Mesenchymal stem cell (in vitro differentiated cells and primary cell): ENCODE measurements at regions not wholly inside any gene's neighbourhood (a gene's known extent, or its start where the extent isn't known, plus 50 kb on each side); places are given as distances from the start of the nearest gene placed in this dataset.
"Not testable (repeated sequence)": the region's sequence is repeated elsewhere in the genome, so short reads cannot be mapped to it uniquely, and the experiment has no call there.

Experiments used
- DNase-seq: peaks from one replicate; pipeline ENCODE4 v3.0.0-alpha.2; 2013
- H2AFZ ChIP-seq: one replicate; pipeline ENCODE4 v1.6.1; 2013; ENCODE audit warnings: low read depth, mild to moderate bottlenecking, control low read depth, inconsistent platforms, low read length, moderate library complexity
- H2AK5ac ChIP-seq: 2 replicates; pipeline ENCODE4 v1.6.1; 2013; ENCODE audit warnings: low read length, moderate library complexity, mild to moderate bottlenecking, inconsistent platforms; ENCODE audit not compliant: severe bottlenecking
- H2BK120ac ChIP-seq: one replicate; pipeline ENCODE4 v1.6.1; 2013; ENCODE audit warnings: low read depth, mild to moderate bottlenecking, inconsistent platforms, low read length, moderate library complexity
- H2BK12ac ChIP-seq, 2 experiments: one replicate each; pipeline ENCODE4 v1.6.1; 2013; ENCODE audit warnings: inconsistent platforms in 2 of 2, low read length in 2 of 2, mild to moderate bottlenecking in 2 of 2, moderate library complexity in 2 of 2, control low read depth in 1 of 2
- H2BK15ac ChIP-seq: one replicate; pipeline ENCODE4 v1.6.1; 2013; ENCODE audit warnings: mild to moderate bottlenecking, low read depth, inconsistent platforms; ENCODE audit not compliant: poor library complexity, severe bottlenecking
- H2BK5ac ChIP-seq: 2 replicates; pipeline ENCODE4 v1.6.1; 2013; ENCODE audit warnings: low read depth, mild to moderate bottlenecking, low read length, control low read depth, inconsistent platforms; ENCODE audit not compliant: poor library complexity, severe bottlenecking
- H3K14ac ChIP-seq, 2 experiments: one replicate each; pipeline ENCODE4 v1.6.1; 2013; ENCODE audit warnings: inconsistent platforms in 2 of 2, low read length in 2 of 2, control low read depth in 1 of 2, mild to moderate bottlenecking in 1 of 2, moderate library complexity in 1 of 2
- H3K18ac ChIP-seq, 2 experiments: one replicate each; pipeline ENCODE4 v1.6.1; 2013; ENCODE audit warnings: inconsistent platforms in 2 of 2, low read length in 2 of 2, control low read depth in 1 of 2, low read depth in 1 of 2, mild to moderate bottlenecking in 1 of 2
- H3K23ac ChIP-seq, 2 experiments: one replicate each; pipeline ENCODE4 v1.6.1; 2013; ENCODE audit warnings: inconsistent platforms in 2 of 2, low read length in 2 of 2, mild to moderate bottlenecking in 2 of 2, moderate library complexity in 2 of 2, control low read depth in 1 of 2
- H3K27ac ChIP-seq: 2 replicates; pipeline ENCODE4 v1.5.1; 2013; ENCODE audit warnings: mild to moderate bottlenecking, moderate library complexity, low read length, control low read depth, inconsistent platforms; ENCODE audit not compliant: poor library complexity, severe bottlenecking
- H3K27me3 ChIP-seq, 2 experiments: 2 replicates each; pipeline versions ENCODE4 v1.6.1 to v1.7.0; 2013; ENCODE audit warnings: low read length in 2 of 2, mild to moderate bottlenecking in 2 of 2, moderate library complexity in 2 of 2, control low read depth in 1 of 2, inconsistent platforms in 1 of 2; ENCODE audit not compliant: control insufficient read depth in 1 of 2, insufficient read depth in 1 of 2
- H3K36me3 ChIP-seq, 2 experiments: 2 replicates each; pipeline versions ENCODE4 v1.6.1 to v1.7.0; 2013; ENCODE audit warnings: low read length in 2 of 2, control low read depth in 1 of 2, inconsistent platforms in 1 of 2, low read depth in 1 of 2, mild to moderate bottlenecking in 1 of 2; ENCODE audit not compliant: insufficient read depth in 2 of 2, control insufficient read depth in 1 of 2
- H3K4ac ChIP-seq, 2 experiments: one replicate each; pipeline ENCODE4 v1.6.1; 2013; ENCODE audit warnings: inconsistent platforms in 2 of 2, low read length in 2 of 2, mild to moderate bottlenecking in 2 of 2, moderate library complexity in 2 of 2, control low read depth in 1 of 2, low read depth in 1 of 2
- H3K4me1 ChIP-seq: 2 replicates; pipeline ENCODE4 v1.6.1; 2013; ENCODE audit warnings: low read depth, low read length, control low read depth; ENCODE audit not compliant: control insufficient read depth, insufficient read depth
- H3K4me2 ChIP-seq: 2 replicates; pipeline ENCODE4 v1.6.1; 2013; ENCODE audit warnings: low read length, mild to moderate bottlenecking, inconsistent platforms; ENCODE audit not compliant: poor library complexity, severe bottlenecking
- H3K4me3 ChIP-seq, 2 experiments: 2 replicates each; pipeline versions ENCODE4 v1.5.1 to v1.7.0; 2013; ENCODE audit warnings: low read length in 2 of 2, mild to moderate bottlenecking in 2 of 2, control low read depth in 1 of 2, low read depth in 1 of 2; ENCODE audit not compliant: insufficient read depth in 1 of 2
- H3K79me1 ChIP-seq: replicated peaks from 2 replicates; pipeline ENCODE4 v1.6.1; 2013; ENCODE audit warnings: mild to moderate bottlenecking, control low read depth, low read length, inconsistent platforms; ENCODE audit not compliant: poor library complexity, severe bottlenecking
- H3K9ac ChIP-seq: 2 replicates; pipeline ENCODE4 v1.7.0; 2013; ENCODE audit warnings: mild to moderate bottlenecking, low read length, moderate library complexity
- H3K9me3 ChIP-seq: 2 replicates; pipeline ENCODE4 v1.7.0; 2013; ENCODE audit warnings: mild to moderate bottlenecking, low read length; ENCODE audit not compliant: control insufficient read depth
- H4K8ac ChIP-seq: one replicate; pipeline ENCODE4 v1.6.1; 2013; ENCODE audit warnings: inconsistent platforms, mild to moderate bottlenecking, low read length, moderate library complexity
- H4K91ac ChIP-seq: one replicate; pipeline ENCODE4 v1.6.1; 2013; ENCODE audit warnings: mild to moderate bottlenecking, low read length, inconsistent platforms
- WGBS: methylation state at CpG from one replicate; pipeline ENCODE4 v1.1.7; 2013; ENCODE audit warnings: mixed read lengths; 5-methylcytosine and 5-hydroxymethylcytosine counted together

- not testable (repeated sequence) for H2BK12ac ChIP-seq, H4K8ac ChIP-seq, H3K14ac ChIP-seq, H4K91ac ChIP-seq, H2BK120ac ChIP-seq, H3K4me2 ChIP-seq, DNase-seq, H3K4ac ChIP-seq, H3K79me1 ChIP-seq, H2BK15ac ChIP-seq, H2AK5ac ChIP-seq, H3K9me3 ChIP-seq, H2BK5ac ChIP-seq, H3K4me1 ChIP-seq, H3K4me3 ChIP-seq, H3K23ac ChIP-seq, H3K27ac ChIP-seq, H3K36me3 ChIP-seq, H3K9ac ChIP-seq, H3K18ac ChIP-seq, H2AFZ ChIP-seq
- 85% methylated on average over 20 of the region's 20 CpGs for WGBS
- peaks cover 0 to 23% of the 10 kb centered on the region in 2 experiments for H3K27me3 ChIP-seq
These were observed 128.1 kb downstream of the ADRA2C start for GRCh38 chr4:3894086-3894959.

- Histone ChIP-seq H2AFZ (no peak overlapping the region), H2BK12ac (no peak overlapping the region), H2BK15ac (no peak overlapping the region), H3K79me1 (no peaks in the 10 kb centered on the region), H3K27me3 (peaks cover 0 to 23% of the 10 kb centered on the region in 2 experiments), H3K4ac (no peak overlapping the region), H3K4me1 (no peaks in the 10 kb centered on the region), H2AK5ac (no peak overlapping the region), H3K4me2 (no peak overlapping the region), H3K9me3 (no peaks in the 10 kb centered on the region), H3K9ac (no peak overlapping the region), H4K8ac (no peak overlapping the region), H2BK5ac (no peak overlapping the region), H3K23ac (no peak overlapping the region), H3K27ac (no peak overlapping the region), H3K36me3 (no peaks in the 10 kb centered on the region), H3K18ac (no peak overlapping the region), H3K14ac (no peak overlapping the region), H2BK120ac (no peak overlapping the region), H4K91ac (no peak overlapping the region), H3K4me3 (no peak overlapping the region)
- 82% methylated on average over 6 of the region's 6 CpGs for WGBS
- DNase-seq: no peak
These were observed 130.3 kb downstream of the ADRA2C start for GRCh38 chr4:3896441-3896840.

GRCh38 chr4:3896871-3897578, 130.8 kb downstream of the ADRA2C start:
- H2AK5ac ChIP-seq, H3K18ac ChIP-seq, H4K91ac ChIP-seq, H3K9ac ChIP-seq, H3K14ac ChIP-seq, H2BK5ac ChIP-seq, DNase-seq, H3K4me1 ChIP-seq, H4K8ac ChIP-seq, H2BK15ac ChIP-seq, H2BK120ac ChIP-seq, H2BK12ac ChIP-seq, H3K9me3 ChIP-seq, H2AFZ ChIP-seq, H3K4me2 ChIP-seq, H3K36me3 ChIP-seq, H3K4me3 ChIP-seq, H3K23ac ChIP-seq, H3K27ac ChIP-seq, H3K79me1 ChIP-seq, H3K4ac ChIP-seq: not testable (repeated sequence)
- peaks cover 0 to 23% of the 10 kb centered on the region in 2 experiments for H3K27me3 ChIP-seq
- 92% methylated on average over 12 of the region's 20 CpGs for WGBS

GRCh38 chr4:3898098-3898497, 131.9 kb downstream of the ADRA2C start:
- H3K79me1 ChIP-seq: no peaks in the 10 kb centered on the region
- DNase-seq: no peak
- no peak overlapping the region for H2BK12ac ChIP-seq
- no peaks in the 10 kb centered on the region for H3K36me3 ChIP-seq
- no peak overlapping the region for H4K8ac ChIP-seq
- H3K27ac ChIP-seq: no peak overlapping the region
- H4K91ac ChIP-seq: no peak overlapping the region
- no peak overlapping the region for H3K4me3 ChIP-seq
- no peak overlapping the region for H3K9ac ChIP-seq
- no peak overlapping the region for H2AFZ ChIP-seq
- H3K23ac ChIP-seq: no peak overlapping the region
- no peaks in the 10 kb centered on the region for H3K4me1 ChIP-seq
- no peak overlapping the region for H3K14ac ChIP-seq
- 91% methylated on average over 19 of the region's 19 CpGs for WGBS
- peaks cover 0 to 14% of the 10 kb centered on the region in 2 experiments for H3K27me3 ChIP-seq
- no peaks in the 10 kb centered on the region for H3K9me3 ChIP-seq
- no peak overlapping the region for H2AK5ac ChIP-seq
- no peak overlapping the region for H2BK120ac ChIP-seq
- H3K4me2 ChIP-seq: no peak overlapping the region
- H3K4ac ChIP-seq: no peak overlapping the region
- no peak overlapping the region for H2BK5ac ChIP-seq
- no peak overlapping the region for H2BK15ac ChIP-seq
- no peak overlapping the region for H3K18ac ChIP-seq
